ENCODE measurements at regions not wholly inside any gene's neighbourhood (a gene's known extent, or its start where the extent isn't known, plus 50 kb on each side); places are given as distances from the start of the nearest gene placed in this dataset.

GRCh38 chr2:151009437-151010175 lies 252.1 kb downstream of the RBM43 start:
- no peak for TF ChIP-seq MYC (IDR thresholded peaks at IDR 0.05; ENCODE audit: low read depth, low read length)
- TF ChIP-seq, protein P1, sequence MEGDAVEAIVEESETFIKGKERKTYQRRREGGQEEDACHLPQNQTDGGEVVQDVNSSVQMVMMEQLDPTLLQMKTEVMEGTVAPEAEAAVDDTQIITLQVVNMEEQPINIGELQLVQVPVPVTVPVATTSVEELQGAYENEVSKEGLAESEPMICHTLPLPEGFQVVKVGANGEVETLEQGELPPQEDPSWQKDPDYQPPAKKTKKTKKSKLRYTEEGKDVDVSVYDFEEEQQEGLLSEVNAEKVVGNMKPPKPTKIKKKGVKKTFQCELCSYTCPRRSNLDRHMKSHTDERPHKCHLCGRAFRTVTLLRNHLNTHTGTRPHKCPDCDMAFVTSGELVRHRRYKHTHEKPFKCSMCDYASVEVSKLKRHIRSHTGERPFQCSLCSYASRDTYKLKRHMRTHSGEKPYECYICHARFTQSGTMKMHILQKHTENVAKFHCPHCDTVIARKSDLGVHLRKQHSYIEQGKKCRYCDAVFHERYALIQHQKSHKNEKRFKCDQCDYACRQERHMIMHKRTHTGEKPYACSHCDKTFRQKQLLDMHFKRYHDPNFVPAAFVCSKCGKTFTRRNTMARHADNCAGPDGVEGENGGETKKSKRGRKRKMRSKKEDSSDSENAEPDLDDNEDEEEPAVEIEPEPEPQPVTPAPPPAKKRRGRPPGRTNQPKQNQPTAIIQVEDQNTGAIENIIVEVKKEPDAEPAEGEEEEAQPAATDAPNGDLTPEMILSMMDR (IDR thresholded peaks at IDR 0.05; ENCODE audit: extremely low read depth in 1 of 2, insufficient read depth in 1 of 2, low read depth in 1 of 2, low read length in 2 of 2), result no peak
- TF ChIP-seq POLR2A (IDR thresholded peaks at IDR 0.05; ENCODE audit: low read depth, low read length), result no peak
- TF ChIP-seq EZH2 (IDR thresholded peaks at IDR 0.05; ENCODE audit: borderline replicate concordance, low read depth, low read length, severe bottlenecking), result no peak
- TF ChIP-seq FOS (IDR thresholded peaks at IDR 0.05; ENCODE audit: borderline replicate concordance, insufficient read depth, low read length), result no peak

Measured in endothelial cell of umbilical vein (primary cell).